ENCODE measurements at regions not wholly inside any gene's neighbourhood (a gene's known extent, or its start where the extent isn't known, plus 50 kb on each side); places are given as distances from the start of the nearest gene placed in this dataset.

- TF ChIP-seq PAXIP1 (CRISPR knock-in tag; conservative IDR thresholded peaks at IDR 0.05) (0 out of 2 replicates have a peak, but pooled peaks have one; percentile 5), SNAI1 (CRISPR knock-in tag; IDR thresholded peaks at IDR 0.05; ENCODE audit: borderline replicate concordance) (peak; percentile 14; the same call in 1 of the 2 replicates), ZNF292 (CRISPR knock-in tag; IDR thresholded peaks at IDR 0.05; ENCODE audit: borderline replicate concordance, low read depth) (peak; percentile 51; the same call in 1 of the 2 replicates), ZNF878 (CRISPR knock-in tag; IDR thresholded peaks at IDR 0.05) (no peak), PLRG1 (conservative IDR thresholded peaks at IDR 0.05) (no peak), GABPA (IDR thresholded peaks at IDR 0.05; ENCODE audit: low read depth, low read length) (no peak), GABPA (CRISPR knock-in tag; IDR thresholded peaks at IDR 0.05; ENCODE audit: low read depth) (0 out of 2 replicates have a peak, but pooled peaks have one; percentile 6), ZNF383 (CRISPR knock-in tag; IDR thresholded peaks at IDR 0.05; ENCODE audit: borderline replicate concordance) (no peak), TCF7 (IDR thresholded peaks at IDR 0.05; ENCODE audit: low read depth) (no peak), ZNF136 (CRISPR knock-in tag; IDR thresholded peaks at IDR 0.05; ENCODE audit: low read depth) (no peak), ZSCAN31 (CRISPR knock-in tag; IDR thresholded peaks at IDR 0.05; ENCODE audit: low read depth) (peak; percentile 66; the same call in 1 of the 2 replicates), ZNF512B (CRISPR knock-in tag; IDR thresholded peaks at IDR 0.05; ENCODE audit: borderline replicate concordance) (peak; percentile 92; the same call in 1 of the 2 replicates), DDIT3 (CRISPR knock-in tag; IDR thresholded peaks at IDR 0.05) (no peak), ZNF280D (CRISPR knock-in tag; IDR thresholded peaks at IDR 0.05) (peak; percentile 76), JARID2 (CRISPR knock-in tag; IDR thresholded peaks at IDR 0.05; ENCODE audit: insufficient replicate concordance) (no peak), REXO4 (CRISPR knock-in tag; IDR thresholded peaks at IDR 0.05; ENCODE audit: borderline replicate concordance) (no peak), FOXJ3 (CRISPR knock-in tag; IDR thresholded peaks at IDR 0.05; ENCODE audit: borderline replicate concordance) (no peak), IKZF5 (CRISPR knock-in tag; IDR thresholded peaks at IDR 0.05) (0 out of 2 replicates have a peak, but pooled peaks have one; percentile 1), NR3C1 (CRISPR knock-in tag; IDR thresholded peaks at IDR 0.05) (no peak)
These were observed 161.8 kb upstream of the TBL1XR1 start (continued) for GRCh38 chr3:177358977-177359592.
